HG02610 (cell line): ENCODE measurements at regions not wholly inside any gene's neighbourhood (a gene's known extent, or its start where the extent isn't known, plus 50 kb on each side); places are given as distances from the start of the nearest gene placed in this dataset.

Experiments used
- ATAC-seq: cut with Tn5 transposase; IDR thresholded peaks from one replicate; pipeline ENCODE4 v1.9.1; 2021; ENCODE audit warnings: mild to moderate bottlenecking, moderate library complexity; ENCODE audit not compliant: unreplicated experiment

- no peak for ATAC-seq
Measured at GRCh38 chr1:219120624-219121544, 52.8 kb upstream of the LYPLAL1 start.

DNA sequence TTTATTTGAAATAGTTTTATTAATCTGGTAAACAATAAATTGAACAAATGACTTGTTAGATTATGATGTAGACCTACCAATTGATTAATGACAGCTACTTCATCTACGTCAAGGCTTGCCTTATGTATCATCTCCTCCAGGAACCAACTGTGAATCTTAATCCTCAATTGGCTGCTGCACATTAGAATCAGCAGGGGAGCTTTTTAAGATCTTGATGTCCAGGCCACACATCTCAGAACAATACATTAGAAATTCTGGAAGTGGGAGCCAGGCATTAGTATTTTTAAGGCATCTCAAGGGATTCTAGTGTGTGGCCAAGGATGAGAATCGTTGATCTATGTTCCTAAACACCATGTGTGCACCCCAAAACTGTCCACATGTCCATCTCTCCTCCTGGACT is 52.0 kb upstream of the LYPLAL1 start:
- ATAC-seq = no peak

DNA sequence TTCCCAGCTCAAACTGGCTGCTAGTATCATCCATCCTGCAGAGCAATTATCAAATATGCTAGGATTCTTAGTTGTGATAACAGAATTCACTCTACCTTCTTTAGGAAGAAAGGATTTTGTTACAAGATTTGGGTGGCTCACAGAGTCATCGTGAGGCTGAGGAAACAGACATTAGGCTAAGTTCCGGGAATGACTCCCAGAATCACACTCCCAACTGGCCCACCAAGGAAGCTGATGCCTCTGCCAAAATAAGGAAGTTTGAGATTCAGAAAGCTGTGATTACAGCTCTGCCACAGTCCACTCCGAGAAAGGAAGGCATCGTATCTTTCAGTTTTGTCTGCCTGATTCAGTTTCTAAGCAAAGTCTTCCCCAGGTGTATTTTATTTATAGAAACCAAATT is 50.6 kb upstream of the LYPLAL1 start:
- ATAC-seq = no peak
